ENCODE measurements at regions not wholly inside any gene's neighbourhood (a gene's known extent, or its start where the extent isn't known, plus 50 kb on each side); places are given as distances from the start of the nearest gene placed in this dataset.

GRCh38 chr4:33959519-33959918 is 2284.8 kb downstream of the ARAP2 start:
- DNase-seq: no peak
- Histone ChIP-seq H3K9me3 (ENCODE audit: control insufficient read depth in 2 of 3, insufficient read depth in 1 of 3, low read length in 3 of 3) (no peaks in the 10 kb centered on the region), H3K27me3 (ENCODE audit: control insufficient read depth, insufficient read depth, low read length) (no peaks in the 10 kb centered on the region), H3K36me3 (ENCODE audit: control insufficient read depth in 2 of 3, insufficient read depth in 3 of 3, low read length in 3 of 3) (no peaks in the 10 kb centered on the region), H3K4me1 (ENCODE audit: control insufficient read depth in 2 of 3, insufficient read depth in 2 of 3, low read depth in 1 of 3, low read length in 3 of 3) (no peaks in the 10 kb centered on the region), H3K27ac (ENCODE audit: low read depth in 2 of 2, low read length in 2 of 2) (no peak overlapping the region), H3K9ac (ENCODE audit: low read length in 3 of 3) (no peak overlapping the region), H3K4me3 (ENCODE audit: low read length in 3 of 3) (no peak overlapping the region)
- FAIRE-seq: no peak
- no peak for TF ChIP-seq CTCF (IDR thresholded peaks at IDR 0.05; ENCODE audit: borderline replicate concordance, extremely low read depth, insufficient read depth)
- intact Hi-C loops (cut with DNase I): no loop called here

GRCh38 chr4:33961761-33962160 is 2282.6 kb downstream of the ARAP2 start:
- no peaks in the 10 kb centered on the region for H3K36me3 ChIP-seq (ENCODE audit: control insufficient read depth in 2 of 3, insufficient read depth in 3 of 3, low read length in 3 of 3)
- H3K9ac ChIP-seq (ENCODE audit: low read length in 3 of 3): no peak overlapping the region
- H3K27me3 ChIP-seq (ENCODE audit: control insufficient read depth, insufficient read depth, low read length): no peaks in the 10 kb centered on the region
- H3K9me3 ChIP-seq (ENCODE audit: control insufficient read depth in 2 of 3, insufficient read depth in 1 of 3, low read length in 3 of 3): no peaks in the 10 kb centered on the region
- intact Hi-C loops (cut with DNase I): no loop called here
- no peak for DNase-seq
- no peak overlapping the region for H3K27ac ChIP-seq (ENCODE audit: low read depth in 2 of 2, low read length in 2 of 2)
- H3K4me3 ChIP-seq (ENCODE audit: low read length in 3 of 3): no peak overlapping the region
- no peak for TF ChIP-seq CTCF (IDR thresholded peaks at IDR 0.05; ENCODE audit: borderline replicate concordance, extremely low read depth, insufficient read depth)
- no peak for FAIRE-seq
- no peaks in the 10 kb centered on the region for H3K4me1 ChIP-seq (ENCODE audit: control insufficient read depth in 2 of 3, insufficient read depth in 2 of 3, low read depth in 1 of 3, low read length in 3 of 3)

- FAIRE-seq (no peak), DNase-seq (no peak)
- no peaks in the 10 kb centered on the region for H3K9me3 ChIP-seq (ENCODE audit: control insufficient read depth in 2 of 3, insufficient read depth in 1 of 3, low read length in 3 of 3)
- H3K4me1 ChIP-seq (ENCODE audit: control insufficient read depth in 2 of 3, insufficient read depth in 2 of 3, low read depth in 1 of 3, low read length in 3 of 3): no peaks in the 10 kb centered on the region
- H3K36me3 ChIP-seq (ENCODE audit: control insufficient read depth in 2 of 3, insufficient read depth in 3 of 3, low read length in 3 of 3): no peaks in the 10 kb centered on the region
- no peaks in the 10 kb centered on the region for H3K27me3 ChIP-seq (ENCODE audit: control insufficient read depth, insufficient read depth, low read length)
- intact Hi-C loops (cut with DNase I): no loop called here
- TF ChIP-seq CTCF (IDR thresholded peaks at IDR 0.05; ENCODE audit: borderline replicate concordance, extremely low read depth, insufficient read depth): no peak
- H3K27ac ChIP-seq (ENCODE audit: low read depth in 2 of 2, low read length in 2 of 2): no peak overlapping the region
- H3K4me3 ChIP-seq (ENCODE audit: low read length in 3 of 3): no peak overlapping the region
- no peak overlapping the region for H3K9ac ChIP-seq (ENCODE audit: low read length in 3 of 3)
These were observed 2277.5 kb downstream of the ARAP2 start for GRCh38 chr4:33966808-33967207.

GRCh38 chr4:33974270-33974669 is 2270.0 kb downstream of the ARAP2 start:
- Histone ChIP-seq H3K9me3 (ENCODE audit: control insufficient read depth in 2 of 3, insufficient read depth in 1 of 3, low read length in 3 of 3) (no peaks in the 10 kb centered on the region), H3K27ac (ENCODE audit: low read depth in 2 of 2, low read length in 2 of 2) (no peak overlapping the region), H3K4me1 (ENCODE audit: control insufficient read depth in 2 of 3, insufficient read depth in 2 of 3, low read depth in 1 of 3, low read length in 3 of 3) (no peaks in the 10 kb centered on the region), H3K36me3 (ENCODE audit: control insufficient read depth in 2 of 3, insufficient read depth in 3 of 3, low read length in 3 of 3) (no peaks in the 10 kb centered on the region), H3K27me3 (ENCODE audit: control insufficient read depth, insufficient read depth, low read length) (no peaks in the 10 kb centered on the region), H3K9ac (ENCODE audit: low read length in 3 of 3) (no peak overlapping the region), H3K4me3 (ENCODE audit: low read length in 3 of 3) (no peak overlapping the region)
- DNase-seq (no peak), FAIRE-seq (no peak)
- intact Hi-C loops (cut with DNase I): no loop called here
- no peak for TF ChIP-seq CTCF (IDR thresholded peaks at IDR 0.05; ENCODE audit: borderline replicate concordance, extremely low read depth, insufficient read depth)

Data from kidney (tissue), 13 donors.